GOT3 (cell line): ENCODE measurements at regions not wholly inside any gene's neighbourhood (a gene's known extent, or its start where the extent isn't known, plus 50 kb on each side); places are given as distances from the start of the nearest gene placed in this dataset.

Experiments
- DNase-seq: peaks from one replicate; lab custom pipeline; 2025; ENCODE audit warnings: mixed read lengths; lab: John Stamatoyannopoulos, UW

- DNase-seq: no peak
Measured at GRCh38 chr3:30114918-30115317, 491.5 kb upstream of the TGFBR2 start.

DNA sequence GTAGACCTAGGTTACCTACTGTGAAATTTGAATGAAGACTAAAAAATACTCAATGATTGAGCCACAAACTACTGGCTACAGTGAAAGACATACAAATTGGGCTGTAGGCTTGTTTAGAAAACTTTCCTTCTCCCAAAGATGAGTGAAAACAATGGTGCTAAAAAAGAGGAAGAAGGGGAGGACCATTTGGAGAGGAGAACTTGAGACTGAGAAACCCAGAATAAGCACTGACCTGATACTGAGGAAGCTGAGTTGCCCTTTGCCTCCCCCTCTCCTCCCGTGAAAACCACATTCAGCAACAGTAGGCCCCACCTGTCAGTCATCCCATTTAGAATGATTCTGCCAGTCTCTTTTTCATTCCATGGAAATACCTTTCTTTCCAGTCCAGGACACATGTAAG lies 484.0 kb upstream of the TGFBR2 start:
- DNase-seq: no peak

DNA sequence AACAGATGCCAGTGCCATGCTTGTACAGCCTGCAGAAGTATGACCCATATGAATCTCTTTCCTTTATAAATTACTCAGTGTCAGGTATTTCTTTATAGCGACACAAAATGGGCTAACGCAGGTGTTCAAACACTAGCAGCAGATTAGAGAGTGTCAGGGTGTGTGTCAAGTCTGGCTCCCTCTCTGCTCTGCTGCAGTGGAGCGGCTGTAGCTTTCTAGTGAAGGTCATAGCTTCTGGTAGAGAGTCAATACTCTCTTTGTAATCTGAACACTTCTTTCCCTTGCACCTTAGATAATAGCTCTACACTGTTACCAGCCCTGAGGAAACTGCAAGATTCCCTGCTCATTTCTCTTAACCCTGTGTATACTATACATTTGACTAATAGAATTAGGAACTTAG lies 483.2 kb upstream of the TGFBR2 start:
- no peak for DNase-seq

- no peak for DNase-seq
Measured at GRCh38 chr3:30123755-30124154, 482.6 kb upstream of the TGFBR2 start.

DNA sequence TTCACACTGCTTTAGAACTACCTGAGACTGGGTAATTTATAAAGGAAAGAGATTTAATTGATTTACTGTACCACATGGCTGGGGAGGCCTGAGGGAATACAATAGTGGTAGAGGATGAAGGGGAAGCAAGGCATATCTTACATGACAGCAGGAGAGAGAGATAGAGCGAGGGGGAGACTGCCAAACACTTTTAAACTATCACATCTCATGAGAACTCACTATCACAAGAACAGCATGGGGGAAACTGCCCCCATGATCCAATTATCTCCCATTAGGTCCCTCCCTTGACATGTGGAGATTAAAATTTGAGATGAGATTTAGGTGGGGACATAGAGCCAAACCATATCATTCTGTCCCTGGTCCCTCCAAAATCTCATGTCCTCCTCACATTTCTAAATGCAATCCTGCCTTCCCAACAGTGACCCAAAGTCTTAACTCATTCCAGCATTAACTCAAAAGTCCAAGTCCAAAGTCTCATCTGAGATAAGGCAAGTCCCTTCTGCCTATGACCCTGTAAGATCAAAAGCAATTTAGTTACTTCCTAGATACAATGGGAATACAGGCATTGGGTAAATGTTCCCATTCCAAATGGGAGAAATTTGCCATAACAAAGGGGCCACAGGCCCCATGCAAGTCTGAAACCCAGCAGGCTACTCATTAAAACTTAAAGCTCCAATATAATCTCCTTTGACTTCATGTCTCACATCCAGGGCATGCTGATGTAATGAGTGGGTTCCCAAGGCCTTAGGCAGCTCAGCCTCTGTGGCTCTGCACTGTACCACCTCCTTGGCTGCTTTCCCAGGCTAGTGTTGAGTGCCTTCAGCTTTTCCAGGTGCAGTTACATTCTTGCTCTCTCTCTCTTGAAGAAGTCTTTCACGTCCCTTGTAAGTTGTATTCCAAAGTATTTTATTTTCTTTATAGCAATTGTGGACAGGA lies 481.7 kb upstream of the TGFBR2 start:
- DNase-seq: no peak

DNA sequence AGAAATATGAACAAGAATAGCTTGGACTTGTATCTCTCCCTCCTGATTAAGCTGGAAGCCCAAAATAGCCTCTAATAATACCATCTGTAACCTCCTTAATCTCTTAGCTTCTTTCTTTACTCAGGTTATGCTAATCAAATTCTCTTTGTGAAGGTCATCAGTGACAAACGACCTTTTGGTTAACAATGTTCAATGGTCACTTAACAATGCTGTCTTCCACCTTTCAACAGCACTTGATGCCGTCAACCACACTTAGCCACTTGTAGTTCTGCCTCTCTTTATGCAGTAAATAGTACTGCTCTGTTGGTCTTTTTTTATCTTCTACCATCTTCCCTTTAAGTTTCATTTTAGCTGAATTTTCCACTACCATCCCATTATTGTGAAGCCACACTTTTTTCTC lies 476.6 kb upstream of the TGFBR2 start:
- DNase-seq: no peak

GRCh38 chr3:30130391-30130790 lies 476.0 kb upstream of the TGFBR2 start:
- DNase-seq: no peak

DNA sequence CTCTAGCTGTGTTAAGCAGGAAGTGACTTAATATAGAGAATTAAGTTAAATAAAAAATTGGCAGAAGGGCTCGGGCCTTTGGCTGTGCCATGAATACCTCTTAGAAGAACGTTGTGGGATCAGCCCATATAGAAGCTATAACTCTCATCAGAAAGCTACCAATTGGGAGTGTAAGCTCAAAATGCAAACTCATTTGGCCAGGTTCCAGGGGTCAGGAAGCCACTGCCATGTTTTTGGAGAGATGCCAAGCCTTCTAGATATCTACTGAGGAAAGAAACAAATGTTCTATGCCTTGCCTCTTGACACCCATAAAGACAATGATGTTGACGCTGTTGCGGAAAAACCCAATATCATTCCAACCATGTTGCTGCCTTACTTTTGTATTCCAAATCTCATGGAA lies 475.2 kb upstream of the TGFBR2 start:
- DNase-seq: no peak

DNA sequence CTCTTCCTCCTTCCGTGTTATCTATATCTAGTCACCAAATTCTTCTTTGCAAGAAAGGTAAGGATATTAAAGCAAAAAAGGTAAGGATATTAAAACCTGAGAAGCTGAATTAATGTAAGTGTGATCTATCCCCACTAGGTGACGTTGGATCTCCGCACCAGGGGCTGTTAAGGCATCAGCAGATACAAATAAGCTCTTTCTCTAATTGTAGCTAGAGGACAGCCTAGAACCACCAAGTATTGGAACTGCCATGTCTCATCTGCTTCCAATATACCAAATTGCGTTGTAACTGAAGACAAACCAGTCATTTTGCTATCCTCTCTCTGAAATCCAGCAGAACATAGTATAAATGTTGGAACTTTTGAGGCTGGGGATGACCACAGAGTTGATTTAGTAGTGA lies 471.2 kb upstream of the TGFBR2 start:
- DNase-seq: no peak

DNA sequence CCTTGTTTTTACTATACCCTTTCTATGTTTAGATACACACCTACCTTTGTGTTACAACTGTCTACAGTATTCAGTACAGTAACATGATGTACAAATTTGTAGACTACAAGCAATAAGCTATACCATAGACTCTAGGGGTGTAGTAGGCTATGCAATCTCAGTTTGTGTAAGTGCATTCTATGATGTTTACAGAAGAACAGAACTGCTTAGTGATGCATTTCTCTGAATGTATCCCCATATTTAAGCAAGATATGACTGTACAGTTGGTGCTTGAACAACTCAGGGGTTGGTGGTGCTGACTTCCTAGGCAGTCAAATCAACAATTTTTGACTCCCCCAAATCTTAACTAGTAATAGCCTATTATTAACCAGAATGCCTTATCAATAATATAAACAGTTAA lies 467.1 kb upstream of the TGFBR2 start:
- no peak for DNase-seq

GRCh38 chr3:30140356-30141075 lies 465.9 kb upstream of the TGFBR2 start:
- no peak for DNase-seq

DNA sequence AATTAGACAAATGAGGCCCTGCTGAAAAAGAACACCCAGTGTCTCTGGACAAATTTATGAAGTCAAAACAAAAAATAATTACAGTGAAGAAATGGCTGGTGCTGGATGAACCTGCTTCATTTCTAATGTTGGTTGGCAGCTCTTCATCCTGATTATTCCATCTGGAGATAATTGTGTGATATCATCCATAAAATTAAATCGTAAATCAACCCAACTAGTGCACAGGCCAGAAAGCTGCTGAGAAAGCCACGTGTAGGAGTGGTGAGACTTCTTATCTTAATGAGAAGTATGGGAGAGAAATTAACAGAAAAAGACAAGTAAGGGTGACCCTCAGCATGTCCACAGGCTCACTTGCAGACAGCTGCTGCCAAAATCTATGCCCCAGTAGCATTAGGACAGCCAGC lies 465.2 kb upstream of the TGFBR2 start:
- no peak for DNase-seq

GRCh38 chr3:30141927-30142326 lies 464.5 kb upstream of the TGFBR2 start:
- DNase-seq: no peak

GRCh38 chr3:30142946-30143345 lies 463.5 kb upstream of the TGFBR2 start:
- DNase-seq: no peak

- DNase-seq: no peak
Measured at GRCh38 chr3:30145281-30145680, 461.1 kb upstream of the TGFBR2 start.

DNA sequence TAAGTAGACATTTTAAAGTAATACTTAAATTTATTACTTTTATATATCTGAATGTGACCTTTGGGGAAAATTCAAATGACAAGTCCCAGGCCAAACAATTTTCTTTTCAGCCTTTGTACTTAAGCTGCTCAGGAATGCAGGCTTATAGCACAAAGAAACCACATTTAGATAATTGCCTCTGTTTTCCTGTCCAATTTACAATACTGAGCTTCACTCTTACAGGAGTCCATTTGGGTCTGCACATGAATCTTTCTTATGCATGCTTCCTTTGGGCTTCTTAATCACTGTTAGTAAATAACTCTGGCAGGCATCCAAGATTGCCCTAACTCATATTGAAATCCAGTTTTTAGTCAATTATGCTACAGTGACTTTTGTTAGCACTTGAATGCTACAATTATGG lies 459.4 kb upstream of the TGFBR2 start:
- no peak for DNase-seq

DNA sequence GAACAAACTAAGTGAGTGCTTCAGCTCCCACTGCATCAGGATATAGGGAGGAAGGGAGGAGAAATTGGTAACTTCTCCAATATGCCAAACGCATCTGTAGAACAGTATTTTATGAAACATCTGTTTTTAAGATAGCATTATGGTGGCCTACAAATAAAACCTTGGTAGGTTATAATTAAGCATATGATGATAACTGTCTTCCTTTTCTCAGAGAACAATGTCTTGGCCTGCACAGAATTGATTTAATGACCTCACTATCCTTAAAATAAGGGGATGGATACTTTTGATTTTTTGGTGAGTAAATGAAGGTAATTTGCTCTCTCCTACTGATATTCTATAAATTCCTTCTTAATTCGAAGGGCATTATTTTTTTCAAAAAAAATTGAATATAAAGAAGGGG lies 451.5 kb upstream of the TGFBR2 start:
- DNase-seq: no peak

- no peak for DNase-seq
Measured at GRCh38 chr3:30155755-30156154, 450.6 kb upstream of the TGFBR2 start.

GRCh38 chr3:30156586-30157498 lies 449.6 kb upstream of the TGFBR2 start:
- DNase-seq: no peak

- no peak for DNase-seq
Measured at GRCh38 chr3:30161375-30161774, 445.0 kb upstream of the TGFBR2 start.

GRCh38 chr3:30162579-30162978 lies 443.8 kb upstream of the TGFBR2 start:
- DNase-seq: no peak

GRCh38 chr3:30166535-30166934 lies 439.9 kb upstream of the TGFBR2 start:
- no peak for DNase-seq
